Colonic mucosa (tissue), 4 donors: ENCODE measurements at regions not wholly inside any gene's neighbourhood (a gene's known extent, or its start where the extent isn't known, plus 50 kb on each side); places are given as distances from the start of the nearest gene placed in this dataset.

Source experiments
- DNase-seq: peaks from one replicate; pipeline ENCODE4 v3.0.0-alpha.2; 2020
- H3K27ac ChIP-seq: fragments of 200-600 bp; one replicate; pipeline ENCODE4 v1.8.0; 2021
- H3K27me3 ChIP-seq: fragments of 200-600 bp; one replicate; pipeline ENCODE4 v1.8.0; 2021
- H3K36me3 ChIP-seq: fragments of 200-600 bp; one replicate; pipeline ENCODE4 v1.8.0; 2021
- H3K4me1 ChIP-seq: fragments of 200-600 bp; one replicate; pipeline ENCODE4 v1.8.0; 2021; ENCODE audit warnings: mild to moderate bottlenecking
- H3K4me3 ChIP-seq: fragments of 200-600 bp; one replicate; pipeline ENCODE4 v1.8.0; 2021
- H3K9ac ChIP-seq, 2 donors: one replicate each; pipeline ENCODE4 v1.7.0; 2013; ENCODE audit warnings: control low read depth in 2 of 2, low read depth in 2 of 2, low read length in 2 of 2
- H3K9me3 ChIP-seq: fragments of 200-600 bp; one replicate; pipeline ENCODE4 v1.8.0; 2021
- CTCF ChIP-seq: fragments of 200-600 bp; IDR thresholded peaks from one replicate; pipeline ENCODE4 v1.8.0; 2022; ENCODE audit warnings: antibody characterized with exemption, mild to moderate bottlenecking
- intact Hi-C: fragments of 100-400 bp; cut with DNase I; formaldehyde crosslinking; loops from one replicate; pipeline ENCODE4 v1.14.1; 2022
- donor health status: healthy.
- donor health status: DM: no; HTN: no; CAD: no.
- donor health status: DM: no; HTN: no; CAD: no.

- Histone ChIP-seq H3K27ac (no peak overlapping the region), H3K4me3 (no peak overlapping the region), H3K27me3 (no peaks in the 10 kb centered on the region), H3K36me3 (no peaks in the 10 kb centered on the region), H3K4me1 (no peaks in the 10 kb centered on the region), H3K9ac (no peak overlapping the region), H3K9me3 (no peaks in the 10 kb centered on the region)
- TF ChIP-seq CTCF: no peak
- DNase-seq: no peak
- intact Hi-C loops: no loop called here
Observed at GRCh38 chr4:43242606-43243005, 350.1 kb downstream of the GRXCR1 start.

- no peak for TF ChIP-seq CTCF
- no peaks in the 10 kb centered on the region for H3K9me3 ChIP-seq
- H3K4me1 ChIP-seq: no peaks in the 10 kb centered on the region
- no peak for DNase-seq
- H3K4me3 ChIP-seq: no peak overlapping the region
- H3K36me3 ChIP-seq: no peaks in the 10 kb centered on the region
- H3K9ac ChIP-seq: no peak overlapping the region
- H3K27me3 ChIP-seq: no peaks in the 10 kb centered on the region
- H3K27ac ChIP-seq: no peak overlapping the region
- intact Hi-C loops: no loop called here
Observed at GRCh38 chr4:43243433-43244116, 351.1 kb downstream of the GRXCR1 start.

- Histone ChIP-seq H3K27me3 (no peaks in the 10 kb centered on the region), H3K4me3 (no peak overlapping the region), H3K36me3 (no peaks in the 10 kb centered on the region), H3K4me1 (no peaks in the 10 kb centered on the region), H3K27ac (no peak overlapping the region), H3K9me3 (no peaks in the 10 kb centered on the region), H3K9ac (no peak overlapping the region)
- DNase-seq: no peak
- intact Hi-C loops: no loop called here
- TF ChIP-seq CTCF: no peak
Observed at GRCh38 chr4:43244688-43245382, 352.3 kb downstream of the GRXCR1 start.

DNA sequence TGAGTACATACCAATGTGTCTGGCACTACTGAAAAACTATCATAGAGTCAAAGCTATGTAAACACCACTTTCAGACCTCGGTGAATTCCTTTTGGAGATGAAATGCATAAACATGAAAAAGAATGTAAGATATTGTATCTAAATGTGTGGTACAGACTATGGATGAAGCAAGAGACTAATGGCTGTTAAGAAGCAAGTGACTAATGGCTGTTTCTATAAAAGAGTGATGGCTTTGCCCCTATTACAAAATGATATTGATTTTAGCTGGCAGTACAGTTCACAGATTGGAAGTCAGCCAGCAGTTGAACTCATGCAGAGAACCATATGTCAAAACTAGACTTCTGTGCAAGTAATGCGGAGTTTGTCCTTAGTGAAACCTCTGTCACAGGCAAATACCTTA, 359.3 kb downstream of the GRXCR1 start:
- H3K27me3 ChIP-seq: no peaks in the 10 kb centered on the region
- no peaks in the 10 kb centered on the region for H3K4me1 ChIP-seq
- no peaks in the 10 kb centered on the region for H3K9me3 ChIP-seq
- no peak overlapping the region for H3K4me3 ChIP-seq
- DNase-seq: no peak
- no peak overlapping the region for H3K9ac ChIP-seq
- H3K36me3 ChIP-seq: no peaks in the 10 kb centered on the region
- no peak overlapping the region for H3K27ac ChIP-seq
- no peak for TF ChIP-seq CTCF
- intact Hi-C loops: no loop called here

DNA sequence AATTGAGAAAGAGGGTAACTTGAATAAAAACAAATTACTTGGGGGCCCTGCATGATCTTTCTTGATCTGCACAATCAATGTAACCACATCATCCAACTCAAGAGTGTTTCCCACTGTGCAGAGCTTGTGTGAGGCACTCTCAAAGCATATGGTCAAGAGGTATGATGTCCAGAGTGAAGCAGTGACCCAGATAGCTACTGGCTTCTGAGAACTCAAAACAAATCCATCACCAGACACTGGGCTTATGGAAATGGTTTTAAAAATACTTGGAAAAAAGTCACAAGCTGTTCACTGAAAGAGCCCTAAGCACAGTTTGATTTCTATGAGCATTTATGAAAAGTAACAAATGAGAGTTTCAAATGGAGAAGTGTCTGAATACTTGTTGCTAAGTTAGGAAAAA, 361.0 kb downstream of the GRXCR1 start:
- H3K9ac ChIP-seq: no peak overlapping the region
- TF ChIP-seq CTCF: no peak

More for the DNA sequence above, 361.0 kb downstream of the GRXCR1 start:
- no peak for DNase-seq
- H3K4me1 ChIP-seq: no peaks in the 10 kb centered on the region
- H3K9me3 ChIP-seq: no peaks in the 10 kb centered on the region
- no peak overlapping the region for H3K4me3 ChIP-seq
- intact Hi-C loops: no loop called here
- no peaks in the 10 kb centered on the region for H3K36me3 ChIP-seq
- no peaks in the 10 kb centered on the region for H3K27me3 ChIP-seq
- no peak overlapping the region for H3K27ac ChIP-seq
